ENCODE measurements at regions not wholly inside any gene's neighbourhood (a gene's known extent, or its start where the extent isn't known, plus 50 kb on each side); places are given as distances from the start of the nearest gene placed in this dataset.

- Histone ChIP-seq H3K4me2 (ENCODE audit: low read depth, low read length) (no peak overlapping the region), H3K56ac (ENCODE audit: extremely low read depth, insufficient read depth, low read length) (no peak overlapping the region), H2BK15ac (ENCODE audit: low read depth, low read length) (no peak overlapping the region), H2BK120ac (ENCODE audit: low read depth, low read length) (no peak overlapping the region), H3K9me3 (ENCODE audit: control insufficient read depth, insufficient read depth, low read length) (no peaks in the 10 kb centered on the region), H4K8ac (ENCODE audit: low read depth in 2 of 2, low read length in 2 of 2) (no peak overlapping the region), H2AK5ac (ENCODE audit: low read depth, low read length) (no peak overlapping the region), H3K9me1 (ENCODE audit: insufficient read depth, low read length) (no peaks in the 10 kb centered on the region), H3K79me1 (ENCODE audit: low read depth in 1 of 2, low read length in 2 of 2) (no peaks in the 10 kb centered on the region), H3K9ac (ENCODE audit: low read depth, low read length) (no peak overlapping the region), H4K5ac (ENCODE audit: low read depth, low read length) (no peak overlapping the region), H3K18ac (ENCODE audit: low read depth, low read length) (no peak overlapping the region), H4K91ac (ENCODE audit: insufficient read depth, low read depth, low read length) (no peak overlapping the region), H3K4me1 (ENCODE audit: control insufficient read depth, insufficient read depth, low read length) (no peaks in the 10 kb centered on the region), H3K14ac (replicated peaks; ENCODE audit: low read depth, low read length) (no peak overlapping the region), H2BK20ac (ENCODE audit: low read depth, low read length) (no peak overlapping the region), H3K27me3 (ENCODE audit: control insufficient read depth, insufficient read depth, low read length) (peaks cover 4% of the 10 kb centered on the region; the same call in 1 of the 2 replicates), H4K20me1 (ENCODE audit: insufficient read depth, low read length) (no peaks in the 10 kb centered on the region), H2AK9ac (replicated peaks; ENCODE audit: low read depth, low read length, poor library complexity) (no peak overlapping the region), H3K23ac (ENCODE audit: low read depth, low read length) (no peak overlapping the region), H3K4me3 (ENCODE audit: insufficient read depth, low read depth, low read length) (no peak overlapping the region), H3K4ac (ENCODE audit: low read depth, low read length) (no peak overlapping the region), H2BK5ac (ENCODE audit: low read depth, low read length, poor library complexity, severe bottlenecking) (no peak overlapping the region), H3K36me3 (ENCODE audit: control insufficient read depth, insufficient read depth, low read length) (no peaks in the 10 kb centered on the region), H3K27ac (ENCODE audit: insufficient read depth, low read length) (no peak overlapping the region), H2AFZ (replicated peaks; ENCODE audit: low read length, poor library complexity) (no peak overlapping the region)
- in situ Hi-C loops (cut with MboI; ENCODE audit: low sequenced_read_pairs) = no loop called here
- intact Hi-C loops (cut with micrococcal nuclease) = no loop called here
- ChIA-PET CTCF (interaction anchor here (0.6 kb wide), 2 partner anchors 67 to 75 kb away, joined by 3 read pairs; no protein-coding TSS in a partner anchor), POLR2A (ENCODE audit: unreplicated experiment) (no interaction called here)
- WGBS, 2 experiments (ENCODE audit: extremely low coverage in 2 of 2, insufficient read length in 1 of 2) = 80% methylated on average over 1 of the region's 1 CpG; no CpG with 5 or more reads in 1 of the 2 experiments
- no peak for DNase-seq
- no peak for ATAC-seq (ENCODE audit: low read depth)
- BruUV-seq (replicated peaks) = no TSS peak
- dilution Hi-C loops (cut with HindIII; ENCODE audit: low sequenced_read_pairs, unreplicated experiment) = no loop called here
- TF ChIP-seq CHD1 (IDR thresholded peaks at IDR 0.05; ENCODE audit: low read depth, low read length) = no peak
- TF ChIP-seq RFX5 (IDR thresholded peaks at IDR 0.05; ENCODE audit: low read depth, low read length) = no peak
- no peak for TF ChIP-seq SMC3 (IDR thresholded peaks at IDR 0.05; ENCODE audit: low read depth, low read length)
- TF ChIP-seq RAD21 (IDR thresholded peaks at IDR 0.05; ENCODE audit: low read length) = no peak
- no peak for TF ChIP-seq ELK1 (IDR thresholded peaks at IDR 0.05; ENCODE audit: borderline replicate concordance, low read depth, low read length)
- TF ChIP-seq FOS (IDR thresholded peaks at IDR 0.05; ENCODE audit: low read depth, low read length) = no peak
- TF ChIP-seq CEBPB (IDR thresholded peaks at IDR 0.05; ENCODE audit: low read depth, low read length) = no peak
- no peak for TF ChIP-seq RCOR1 (IDR thresholded peaks at IDR 0.05; ENCODE audit: insufficient replicate concordance, low read length)
- no peak for TF ChIP-seq POLR2A (IDR thresholded peaks at IDR 0.05; ENCODE audit: low read depth, low read length)
- no peak for TF ChIP-seq NFE2L2 (IDR thresholded peaks at IDR 0.05; ENCODE audit: low read depth, low read length)
- no peak for TF ChIP-seq MAZ (IDR thresholded peaks at IDR 0.05; ENCODE audit: borderline replicate concordance, low read depth, low read length)
- TF ChIP-seq CTCF (conservative IDR thresholded peaks at IDR 0.05; ENCODE audit: low read depth, low read length) = no peak
- TF ChIP-seq MAFK (IDR thresholded peaks at IDR 0.05; ENCODE audit: low read depth, low read length) = no peak
These were observed 139.6 kb upstream of the RANBP3L start for GRCh38 chr5:36441280-36441679.

All from IMR-90 (cell line).